HTR-8/SVneo (cell line): ENCODE measurements at regions not wholly inside any gene's neighbourhood (a gene's known extent, or its start where the extent isn't known, plus 50 kb on each side); places are given as distances from the start of the nearest gene placed in this dataset.

Experiments
- DNase-seq: peaks from one replicate; pipeline ENCODE4 v3.0.0; 2011; ENCODE audit warnings: low spot score, mixed read lengths; ENCODE audit not compliant: insufficient read length
- FAIRE-seq: peaks from 2 replicates; lab custom pipeline; 2011; peaks lifted over from hg19 to GRCh38; lab: Jason Lieb, UNC

DNA sequence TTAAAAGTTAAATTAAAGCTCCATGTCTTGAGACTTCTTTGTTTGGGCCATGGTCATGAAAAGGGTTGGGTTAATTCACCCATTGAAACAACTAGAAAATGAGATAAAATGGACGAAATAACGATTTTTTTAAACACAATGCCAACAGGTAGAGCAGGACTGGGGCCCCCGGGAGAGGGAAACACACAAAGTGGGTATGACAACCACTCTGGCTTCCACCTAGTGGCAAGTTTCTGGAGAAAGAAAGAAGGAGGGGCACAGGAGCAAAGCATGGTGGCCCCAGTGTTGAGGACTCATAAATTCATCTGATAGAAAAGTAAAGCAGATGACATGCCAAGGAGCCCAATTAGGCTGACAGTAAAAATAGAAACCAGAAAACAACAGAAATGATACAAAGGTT is 68.4 kb downstream of the MYEOV start:
- FAIRE-seq (no peak), DNase-seq (no peak)

DNA sequence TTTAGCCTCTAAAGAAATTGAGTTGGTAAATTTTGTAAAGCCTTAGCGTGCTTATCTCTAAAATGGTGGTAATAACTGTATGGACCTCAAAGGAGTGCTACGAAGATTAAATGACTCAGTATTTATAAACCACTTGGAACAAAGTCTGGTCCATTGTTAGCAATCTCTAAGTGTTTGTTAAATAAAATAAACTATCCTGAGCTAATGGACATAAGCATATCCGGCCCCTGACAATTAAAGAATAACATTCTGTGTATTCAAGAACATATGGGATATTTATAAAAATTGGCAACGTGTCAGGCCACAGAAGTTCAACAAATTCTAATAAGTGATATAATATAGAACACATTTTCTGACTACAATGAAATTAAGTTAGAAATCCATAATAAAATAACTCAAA is 71.0 kb downstream of the MYEOV start:
- no peak for FAIRE-seq
- DNase-seq = no peak

DNA sequence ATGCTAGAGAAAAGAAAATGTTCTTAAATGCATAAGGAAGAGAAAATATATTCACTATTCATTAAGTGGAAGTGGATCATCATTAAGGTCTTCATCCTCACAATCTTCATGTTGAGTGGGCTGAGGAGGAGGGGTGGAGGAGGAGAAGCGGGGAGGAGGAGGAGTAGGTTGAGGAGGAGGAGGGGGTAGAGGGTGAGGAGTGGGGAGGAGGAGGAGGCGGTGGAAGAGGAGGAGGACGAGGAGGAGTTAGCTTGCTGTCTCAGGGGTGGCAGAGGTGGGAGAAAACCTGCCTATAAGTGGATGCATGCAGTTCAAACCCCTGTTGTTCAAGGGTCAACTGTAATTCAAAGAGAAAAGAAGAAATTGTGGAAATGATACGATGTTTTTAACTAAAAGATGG is 71.6 kb downstream of the MYEOV start:
- DNase-seq = no peak
- no peak for FAIRE-seq

DNA sequence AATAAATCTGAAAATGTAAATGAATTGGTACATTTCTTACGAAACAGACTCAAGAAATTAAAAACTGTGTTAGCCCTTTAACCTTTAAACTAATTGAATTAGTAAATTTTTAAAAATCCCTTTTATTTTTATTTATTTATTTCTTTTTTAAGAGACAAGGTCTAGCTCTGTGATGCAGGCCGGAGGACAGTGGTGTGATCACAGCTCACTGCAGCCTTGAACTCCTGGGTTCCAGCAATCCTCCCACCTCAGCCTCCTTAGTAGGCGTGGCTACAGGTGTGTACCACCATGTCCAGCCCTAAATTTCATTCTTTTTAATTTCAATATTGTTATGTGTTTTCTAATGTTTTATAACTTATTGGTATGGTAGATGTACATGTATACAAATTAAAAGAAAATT is 72.6 kb downstream of the MYEOV start:
- no peak for DNase-seq
- no peak for FAIRE-seq

DNA sequence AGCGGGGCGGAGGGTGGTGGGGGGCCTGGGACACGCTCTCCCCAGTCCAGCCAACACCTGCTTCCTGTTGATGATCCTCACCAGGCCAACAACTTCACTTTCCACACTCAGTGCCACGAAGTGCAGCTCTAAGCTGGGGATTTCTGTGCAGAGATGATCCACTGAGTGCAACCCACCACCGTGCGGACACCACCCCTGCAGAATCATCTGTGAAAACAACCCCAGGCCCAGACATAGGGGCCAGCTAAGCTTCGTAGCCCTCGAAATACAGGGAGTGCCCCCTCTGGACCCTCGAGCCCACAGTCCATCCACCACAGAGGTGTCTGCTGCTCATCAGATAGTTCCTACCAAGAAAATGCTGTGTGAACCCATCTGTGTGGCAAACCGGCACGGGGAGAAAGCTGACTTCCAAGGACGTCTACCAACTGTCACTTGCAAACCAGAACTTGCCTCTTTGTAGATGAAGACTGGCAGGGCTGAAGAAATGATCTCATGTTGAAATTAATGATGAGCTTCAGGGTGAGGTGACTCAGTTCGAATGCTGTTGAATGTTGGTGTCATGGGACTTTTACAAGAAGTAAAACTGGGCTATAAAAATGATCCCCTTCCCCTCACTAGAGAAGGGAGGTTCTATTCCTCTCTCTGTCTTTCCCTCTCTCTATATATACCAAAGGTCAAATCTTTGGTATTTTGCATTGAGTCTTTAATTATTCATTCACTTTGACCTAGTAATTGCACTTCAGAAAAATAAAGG is 73.4 kb downstream of the MYEOV start:
- FAIRE-seq (no peak), DNase-seq (no peak)

DNA sequence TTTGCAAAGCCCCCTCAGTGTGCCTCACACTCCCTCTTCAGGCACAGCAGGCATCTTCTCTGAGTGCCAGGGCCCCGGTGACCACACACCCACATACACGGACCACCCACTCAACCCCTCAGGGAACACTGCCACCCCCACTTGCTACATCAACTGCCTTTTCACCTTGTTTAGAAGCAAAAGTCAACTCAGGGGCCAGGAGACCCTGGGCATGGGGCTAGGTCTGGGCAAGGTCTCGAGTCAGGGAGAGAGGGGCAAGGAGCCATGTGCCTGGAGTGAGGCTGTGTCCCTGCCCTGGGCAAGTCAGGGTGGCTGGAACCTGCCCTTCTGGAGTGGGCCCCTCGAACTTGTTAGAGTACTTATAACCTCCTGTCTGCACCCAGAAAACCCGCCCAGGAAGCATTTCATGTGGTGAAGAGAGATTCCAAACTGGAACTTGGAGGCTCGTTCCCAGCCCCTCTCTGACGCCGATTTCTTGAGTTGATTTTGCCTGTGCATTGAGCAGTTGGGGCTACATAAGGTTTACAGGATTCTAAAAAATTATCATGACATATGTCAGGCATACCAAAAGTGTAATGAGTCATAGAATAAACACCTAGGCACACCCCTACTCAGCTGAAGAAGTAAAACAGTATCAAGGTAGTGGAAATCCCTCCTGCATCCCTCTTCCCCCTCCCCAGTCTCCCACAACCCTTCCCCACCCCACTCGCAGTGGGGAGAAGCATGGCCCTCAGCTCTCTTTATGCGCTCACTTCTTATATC is 74.3 kb downstream of the MYEOV start:
- DNase-seq (no peak), FAIRE-seq (no peak)

DNA sequence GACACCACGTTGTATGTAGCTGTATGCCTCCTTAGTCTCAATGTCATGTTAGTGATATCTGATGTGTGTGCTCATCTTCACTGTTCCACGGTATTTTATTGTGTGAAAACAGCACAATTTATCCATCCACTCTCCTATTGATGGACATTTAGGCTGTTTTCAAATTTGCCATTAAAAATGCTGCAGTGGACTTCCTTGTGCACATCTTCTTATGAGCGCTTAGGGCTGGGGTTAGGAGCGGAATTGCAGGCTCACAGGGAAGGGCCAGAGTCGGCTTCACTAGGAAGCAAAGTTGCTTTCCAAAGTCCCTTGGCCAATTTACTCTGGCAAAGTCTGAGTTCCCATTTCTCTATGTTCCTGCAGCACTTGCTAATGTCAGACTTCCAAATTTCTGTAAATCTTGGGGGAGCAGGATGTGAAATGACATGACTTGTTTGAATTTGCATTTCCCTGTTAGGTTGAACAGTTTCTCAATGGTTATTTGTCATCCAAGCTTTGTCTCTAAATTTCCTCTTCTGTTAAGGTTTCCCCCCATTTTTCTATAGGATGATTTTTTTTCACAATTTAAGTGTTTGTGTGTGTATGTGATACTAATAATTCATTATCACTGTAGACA is 75.4 kb downstream of the MYEOV start:
- DNase-seq = no peak
- no peak for FAIRE-seq

DNA sequence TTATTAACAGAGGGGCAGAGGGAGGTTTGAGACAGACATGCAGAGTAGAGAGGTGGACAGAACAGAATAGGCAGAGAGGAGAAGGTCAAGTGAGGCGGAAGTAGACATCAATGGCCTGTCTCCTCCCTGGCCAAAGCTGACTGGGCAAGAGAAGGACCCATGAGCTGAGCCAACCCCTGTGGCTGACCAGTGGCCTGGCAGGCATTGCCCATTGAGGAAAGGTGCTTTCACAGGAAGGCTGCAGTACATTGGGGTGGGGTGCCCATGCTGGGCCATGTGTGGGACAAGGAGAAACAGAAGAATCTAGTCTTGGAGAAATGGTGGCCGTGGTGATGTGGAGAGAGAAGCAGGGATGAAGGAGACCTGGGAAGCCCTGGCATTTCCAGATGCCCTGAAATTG is 76.0 kb downstream of the MYEOV start:
- DNase-seq (no peak), FAIRE-seq (no peak)

DNA sequence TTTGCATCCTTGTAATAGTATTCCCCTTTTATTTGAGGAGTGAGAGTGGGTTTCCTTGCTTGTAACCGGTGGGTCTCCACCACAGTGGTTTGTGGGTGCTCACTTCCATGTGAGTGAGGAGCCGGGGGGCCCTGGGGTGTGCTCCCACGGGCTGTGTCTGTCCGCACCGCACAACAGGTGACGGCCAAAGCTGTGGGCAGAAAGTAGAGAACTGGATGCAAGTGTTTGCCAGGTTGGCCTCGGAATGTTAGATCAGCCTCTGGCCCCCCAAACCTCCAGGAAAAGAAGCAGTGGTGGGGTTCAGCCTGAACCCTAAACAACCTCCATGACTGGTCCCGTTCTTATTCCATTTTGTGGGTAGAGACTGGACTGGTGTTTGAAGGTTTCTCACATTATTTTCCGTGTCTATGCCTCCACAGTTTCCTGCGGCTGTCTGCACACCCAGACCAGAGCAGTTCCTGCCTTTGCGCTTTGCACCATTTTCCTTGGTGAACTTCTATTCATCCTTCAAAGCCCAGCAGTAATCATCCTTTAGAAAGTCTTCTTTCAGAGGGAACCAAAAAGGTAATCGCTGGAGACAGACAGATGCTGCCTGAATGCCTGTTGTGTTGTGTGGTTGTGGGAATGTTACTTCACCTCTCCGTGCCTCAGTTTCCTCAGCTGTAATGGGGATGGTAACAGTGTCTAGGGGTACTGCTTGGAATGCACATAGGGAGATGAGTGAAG is 77.2 kb downstream of the MYEOV start:
- DNase-seq (no peak), FAIRE-seq (no peak)

DNA sequence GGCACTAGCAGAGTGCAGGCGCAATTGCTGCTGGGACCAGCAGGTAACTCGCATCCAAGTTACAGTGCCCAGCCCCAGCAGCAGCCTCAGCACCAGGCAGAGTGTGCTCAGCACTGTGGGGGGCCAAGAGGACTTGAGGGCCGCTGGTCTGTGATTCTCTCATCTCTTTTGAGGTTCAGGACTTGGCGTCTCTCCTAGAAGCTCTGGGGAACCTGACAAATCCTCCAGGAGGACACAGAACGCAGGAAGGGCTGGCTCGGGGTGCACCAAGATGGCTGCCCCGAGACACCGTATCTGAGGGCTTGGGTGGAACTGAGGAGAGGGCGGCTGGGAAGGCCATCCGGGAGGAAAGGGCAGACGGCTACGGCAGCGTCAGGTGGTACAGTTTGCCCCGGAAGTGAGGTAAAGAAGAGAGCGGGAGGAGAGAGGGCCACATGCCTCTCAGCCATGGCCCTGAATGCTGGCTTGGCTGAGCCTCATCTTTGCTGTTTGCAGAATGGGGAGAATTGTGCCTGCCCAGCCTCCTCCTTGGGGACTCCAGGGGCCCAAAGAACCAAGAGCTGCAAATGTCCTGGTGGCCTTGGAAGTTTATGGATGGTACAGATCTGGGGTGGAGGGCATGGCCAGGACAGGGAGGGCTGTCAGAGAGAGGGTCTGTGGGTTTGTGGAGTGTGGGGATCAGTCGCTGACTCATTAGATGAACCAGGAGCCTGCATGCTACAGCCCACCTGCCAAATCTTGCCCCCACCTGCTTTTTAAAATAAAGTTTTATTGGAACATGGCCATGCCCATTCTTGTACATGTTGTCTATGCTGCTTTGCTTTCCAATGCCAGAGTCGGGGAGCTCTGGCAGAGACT is 78.0 kb downstream of the MYEOV start:
- FAIRE-seq = no peak

DNA sequence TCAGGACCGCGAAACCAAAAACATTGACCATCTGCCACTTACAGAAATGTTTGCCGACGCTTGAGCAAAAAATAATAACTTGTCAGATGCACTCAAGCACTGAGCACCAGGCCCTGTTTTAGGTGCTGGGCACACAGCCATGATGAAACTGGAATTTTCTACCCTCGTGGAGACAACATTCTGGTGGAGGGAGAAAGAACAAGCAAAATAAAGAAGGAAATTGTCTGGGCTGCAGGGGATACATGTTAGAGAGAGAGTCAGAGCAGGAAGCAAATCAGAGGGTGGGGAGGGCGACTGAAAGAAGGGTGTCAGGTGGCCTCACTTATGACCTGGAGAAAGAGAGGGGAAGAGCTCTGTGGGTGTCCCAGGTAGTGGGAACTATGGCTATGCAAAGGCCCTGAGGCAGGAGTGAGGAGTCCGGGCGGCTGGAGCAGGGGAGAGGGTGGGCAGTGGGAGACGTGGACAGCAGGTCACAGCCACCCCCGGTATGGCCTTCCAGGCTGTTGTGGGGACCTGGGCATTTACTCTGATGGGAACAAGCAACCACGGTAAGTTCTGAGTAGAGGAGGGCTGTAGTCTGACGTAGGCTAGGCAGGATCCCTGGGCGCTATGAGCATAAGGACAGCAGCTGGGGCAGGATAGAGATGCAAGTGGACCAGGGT is 78.8 kb downstream of the MYEOV start:
- DNase-seq = no peak

More for the DNA sequence above, 78.0 kb downstream of the MYEOV start:
- DNase-seq = no peak

DNA sequence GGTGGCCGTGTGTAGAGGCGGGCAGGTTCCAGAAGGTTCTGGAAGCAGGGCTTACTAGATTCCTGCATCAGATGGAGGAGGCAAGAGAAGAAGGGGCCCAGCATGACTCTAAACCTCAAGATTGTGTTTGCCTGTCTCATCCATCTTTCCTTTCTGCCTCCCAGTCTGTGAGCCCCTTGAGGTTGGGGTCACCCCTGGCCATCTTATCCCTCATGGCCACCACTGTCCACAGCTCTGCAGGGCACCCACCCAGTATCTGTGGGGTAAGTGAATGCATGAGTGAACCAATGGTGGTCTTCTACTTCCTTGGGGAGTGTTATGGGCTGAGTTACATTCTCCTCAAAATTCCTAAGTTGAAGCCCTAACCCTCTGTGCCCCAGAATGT is 79.3 kb downstream of the MYEOV start:
- no peak for DNase-seq
- no peak for FAIRE-seq

More for the DNA sequence above, 78.8 kb downstream of the MYEOV start:
- FAIRE-seq = no peak

DNA sequence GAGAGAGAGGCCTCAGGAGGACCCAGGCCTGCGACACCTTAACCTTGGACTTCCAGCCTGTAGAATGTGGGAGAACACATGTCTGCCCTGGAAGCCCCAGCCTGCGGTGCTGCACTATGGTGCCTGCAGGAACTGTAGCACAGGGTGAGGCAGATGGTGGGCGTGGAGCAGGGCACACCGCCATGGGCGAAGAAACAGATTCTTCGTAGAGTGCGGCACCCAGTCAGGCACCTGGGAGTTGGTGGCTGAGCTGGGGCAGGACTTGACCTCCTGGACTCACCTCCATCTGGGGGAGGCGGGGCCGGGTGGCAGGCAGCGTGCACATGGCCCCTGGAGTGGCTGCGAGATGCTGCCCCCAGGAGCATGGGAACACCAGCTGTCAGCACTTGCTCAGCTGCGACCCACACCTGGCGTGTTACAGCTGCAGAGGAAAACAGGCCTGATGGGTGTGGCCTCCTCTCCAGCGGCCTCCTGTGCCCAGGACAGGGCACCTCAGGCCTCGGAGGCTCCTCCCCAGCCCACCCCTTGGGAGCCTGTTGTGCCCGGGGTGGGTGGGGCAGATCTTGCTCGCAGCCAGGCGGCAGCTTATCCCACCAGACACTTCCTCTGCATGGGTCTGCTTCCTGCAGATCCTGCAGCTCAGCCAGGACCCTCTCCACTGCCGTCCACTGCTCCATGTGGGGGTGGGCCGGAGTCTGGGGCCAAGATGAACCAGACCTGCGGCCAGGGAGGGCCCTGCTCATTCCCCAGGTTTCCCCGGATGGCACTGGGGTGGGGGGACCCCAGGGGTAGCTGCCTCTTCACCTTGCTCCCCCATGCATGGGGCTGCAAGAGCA is 80.4 kb downstream of the MYEOV start:
- DNase-seq (no peak), FAIRE-seq (no peak)

DNA sequence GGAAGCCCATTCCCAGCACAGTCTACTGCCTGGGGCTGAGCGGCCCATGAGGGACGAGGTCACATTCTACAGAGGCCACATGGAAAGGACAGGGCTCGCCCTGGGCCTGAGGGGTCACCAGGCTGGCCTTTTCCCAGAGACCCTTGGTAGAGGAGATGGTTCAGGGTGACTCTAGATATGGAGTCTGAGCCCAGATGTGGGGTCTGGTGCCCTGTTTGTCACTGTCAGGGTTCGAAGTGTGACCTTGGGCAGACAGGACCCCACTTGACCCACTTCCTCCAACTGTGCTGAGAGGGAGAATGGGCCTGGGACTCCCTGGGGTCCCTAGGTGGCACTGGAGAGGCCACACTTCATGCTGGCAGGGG is 81.0 kb downstream of the MYEOV start:
- FAIRE-seq (no peak), DNase-seq (no peak)

DNA sequence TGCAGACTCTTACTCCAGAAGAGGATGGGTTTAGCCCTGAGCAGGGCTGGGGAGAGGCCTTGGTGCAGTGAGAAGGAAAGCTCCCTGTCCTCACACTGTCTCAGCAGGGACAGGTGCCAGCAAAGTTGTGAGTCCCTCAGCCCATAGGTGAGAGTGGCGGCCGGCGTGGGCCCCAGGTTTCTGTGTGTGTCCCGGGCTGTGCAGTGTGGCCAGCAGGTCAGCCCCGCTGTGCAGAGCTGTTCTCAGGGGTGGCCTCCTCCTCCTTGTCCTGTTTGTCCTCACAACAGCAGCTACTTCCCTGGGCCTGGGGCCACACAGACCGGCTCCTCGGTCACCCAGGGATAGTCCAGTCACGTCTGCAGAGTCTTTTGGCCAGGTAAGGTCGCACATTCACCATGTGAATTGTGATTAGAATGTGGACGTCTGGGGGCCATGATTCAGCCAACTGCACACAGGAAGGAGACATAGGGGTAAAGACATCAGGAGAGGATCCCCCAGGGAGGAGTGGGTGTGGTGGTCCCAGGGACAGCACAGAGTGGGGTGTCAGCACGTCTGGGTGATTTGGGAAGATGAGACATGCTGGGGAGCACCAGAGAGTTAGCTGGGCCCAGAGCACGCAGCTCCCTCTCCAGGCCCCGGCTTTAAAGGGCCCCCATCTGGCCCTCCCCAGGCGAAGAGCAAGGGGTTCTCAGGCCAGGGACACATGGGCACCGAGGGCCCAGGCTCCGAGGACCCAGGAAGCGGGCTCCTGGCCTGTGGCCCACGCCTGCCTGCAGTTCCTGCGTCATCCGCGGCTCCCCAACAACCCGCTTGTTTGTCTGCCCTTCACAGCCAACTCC is 81.6 kb downstream of the MYEOV start:
- no peak for FAIRE-seq
- DNase-seq = no peak

DNA sequence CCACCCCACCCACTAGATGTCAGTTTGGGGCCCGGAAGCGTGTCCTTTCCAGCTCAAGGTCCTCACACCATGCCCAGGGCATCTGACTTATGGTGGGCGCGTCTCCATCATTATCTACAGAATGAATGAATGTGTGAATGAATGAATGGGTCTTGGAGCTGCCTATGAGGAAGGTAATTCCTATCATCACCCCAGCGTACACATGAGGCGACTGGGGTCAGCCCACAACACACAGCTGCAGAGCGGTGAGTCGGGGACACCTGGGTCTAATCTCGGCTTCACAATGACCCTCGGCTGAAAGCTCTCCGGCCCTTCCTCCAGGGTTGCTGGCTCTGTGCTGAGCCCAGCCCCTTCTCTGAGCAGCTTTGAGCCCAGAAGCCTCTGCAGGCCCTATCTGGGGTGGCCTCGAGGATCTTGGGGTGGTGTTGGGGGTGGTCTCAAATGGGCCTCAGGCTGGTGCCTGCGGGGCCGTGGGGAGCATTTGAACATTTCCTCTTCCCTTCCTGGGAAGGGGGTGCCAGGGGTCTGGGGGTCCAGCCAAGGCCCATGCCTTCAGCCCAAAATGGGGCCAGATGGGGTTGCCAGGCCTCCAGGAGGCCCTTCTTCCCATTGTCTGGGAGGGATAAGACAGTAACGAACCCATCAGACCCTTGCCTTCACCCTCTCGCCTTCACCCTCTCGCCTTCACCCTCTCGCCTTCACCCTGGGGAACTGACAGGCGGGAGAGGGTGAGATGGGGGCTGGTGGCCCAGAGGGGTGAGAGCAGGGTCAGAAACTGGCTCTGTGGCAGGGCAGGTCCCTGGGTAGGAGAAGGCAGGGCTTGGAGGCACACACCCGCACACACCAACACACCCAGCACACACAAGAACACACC is 82.4 kb downstream of the MYEOV start:
- no peak for FAIRE-seq

More for the DNA sequence above, 82.4 kb downstream of the MYEOV start:
- DNase-seq = no peak
